ENCODE measurements at regions not wholly inside any gene's neighbourhood (a gene's known extent, or its start where the extent isn't known, plus 50 kb on each side); places are given as distances from the start of the nearest gene placed in this dataset.

DNA sequence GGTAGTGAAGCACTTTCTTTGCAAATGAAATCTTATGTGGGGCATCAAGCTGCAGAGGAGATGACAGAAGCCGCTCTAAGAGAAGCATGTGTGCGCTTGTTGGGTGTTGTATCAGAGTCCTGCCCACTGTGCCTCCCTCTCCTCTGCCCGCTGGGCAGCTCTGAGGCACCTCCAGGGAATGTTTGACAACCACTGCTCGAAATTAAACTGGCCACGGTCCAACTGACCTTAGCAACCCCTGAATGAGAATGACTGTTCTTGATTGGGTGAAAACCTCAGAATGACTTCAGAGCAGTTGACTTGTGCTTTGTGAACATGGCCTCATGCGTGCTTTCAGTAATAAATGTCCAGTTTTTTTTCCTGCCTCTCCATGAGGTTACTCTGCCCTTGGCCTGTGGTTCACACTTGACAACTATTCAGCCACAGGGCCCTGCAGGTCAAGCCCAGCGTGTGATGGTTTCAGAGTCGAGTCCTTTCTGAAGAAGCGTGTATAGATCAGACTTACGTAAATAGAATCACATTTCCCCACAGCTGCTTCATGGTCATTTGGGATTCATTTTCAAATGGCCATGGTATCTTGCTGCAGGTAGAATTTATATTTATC lies 94.9 kb downstream of the SLC4A3 start:
- TF ChIP-seq EZH2 (IDR thresholded peaks at IDR 0.05; ENCODE audit: insufficient read depth, poor library complexity, severe bottlenecking): no peak
- no peak for TF ChIP-seq EZH2phosphoT487 (IDR thresholded peaks at IDR 0.05; ENCODE audit: insufficient read depth, low read depth)
